ENCODE measurements at regions not wholly inside any gene's neighbourhood (a gene's known extent, or its start where the extent isn't known, plus 50 kb on each side); places are given as distances from the start of the nearest gene placed in this dataset.
"Not testable (repeated sequence)": the region's sequence is repeated elsewhere in the genome, so short reads cannot be mapped to it uniquely, and the experiment has no call there.

DNA sequence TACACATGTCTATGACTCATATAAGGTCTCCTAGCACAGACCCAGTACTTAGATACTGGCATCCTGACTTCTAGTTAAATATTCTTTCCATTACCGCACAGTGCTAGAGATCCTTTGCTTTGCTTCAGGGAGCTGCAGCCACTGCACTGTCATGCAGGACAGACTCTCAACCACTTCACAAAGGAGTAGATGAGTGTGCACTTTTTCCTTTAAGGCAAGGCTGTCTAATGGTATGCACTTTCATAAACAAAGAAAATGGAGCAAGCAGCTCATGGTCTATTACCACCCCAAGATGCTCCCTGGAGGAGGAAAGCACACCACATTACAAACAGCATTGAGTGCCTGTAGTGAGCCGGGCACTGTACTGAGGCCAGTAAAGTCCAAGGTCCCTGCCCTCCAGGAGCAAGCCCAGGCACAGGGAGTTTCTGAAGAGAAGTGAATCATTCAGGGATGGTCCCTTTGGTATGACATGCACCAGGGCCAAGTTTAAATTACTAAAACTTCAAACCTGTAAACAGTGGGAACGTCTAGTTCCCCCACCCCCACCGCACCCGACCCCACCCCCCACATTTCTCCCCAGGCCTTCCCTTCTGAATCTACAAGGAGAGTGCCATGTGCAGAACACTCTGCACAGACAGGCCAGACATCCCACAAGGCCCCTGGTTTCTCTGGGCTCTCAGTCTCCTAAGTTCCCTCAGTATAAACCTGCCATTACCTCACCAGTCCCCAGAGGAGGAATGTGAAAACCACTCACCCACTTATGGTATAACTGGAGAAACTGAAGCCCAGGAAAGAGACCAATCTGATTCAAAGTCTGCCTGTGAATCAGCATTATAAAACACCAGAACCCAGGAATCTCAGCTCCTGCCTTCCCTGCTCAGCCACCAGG, 107.8 kb upstream of the BCL6 start:
- no peak for DNase-seq (ENCODE audit: low read depth)

DNA sequence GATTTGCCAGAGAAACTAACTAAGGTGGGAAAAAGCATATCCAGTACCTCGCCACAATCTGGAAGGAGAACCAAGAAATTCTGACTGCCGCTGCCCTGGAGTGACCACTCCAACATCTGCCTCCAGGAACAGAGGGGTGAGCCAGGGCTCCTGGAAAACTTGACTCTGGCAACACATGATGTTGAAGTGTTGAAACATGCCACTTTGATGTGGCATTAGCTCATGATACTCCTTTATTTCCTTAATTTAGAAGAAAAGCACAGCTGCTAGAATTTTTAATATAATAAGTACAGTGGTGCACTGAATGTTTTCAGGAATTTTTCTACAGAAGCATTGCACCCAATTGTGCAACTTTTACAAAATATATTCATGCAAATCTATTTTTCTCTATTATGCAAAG, 109.9 kb upstream of the BCL6 start:
- DNase-seq (ENCODE audit: low read depth), result no peak

DNA sequence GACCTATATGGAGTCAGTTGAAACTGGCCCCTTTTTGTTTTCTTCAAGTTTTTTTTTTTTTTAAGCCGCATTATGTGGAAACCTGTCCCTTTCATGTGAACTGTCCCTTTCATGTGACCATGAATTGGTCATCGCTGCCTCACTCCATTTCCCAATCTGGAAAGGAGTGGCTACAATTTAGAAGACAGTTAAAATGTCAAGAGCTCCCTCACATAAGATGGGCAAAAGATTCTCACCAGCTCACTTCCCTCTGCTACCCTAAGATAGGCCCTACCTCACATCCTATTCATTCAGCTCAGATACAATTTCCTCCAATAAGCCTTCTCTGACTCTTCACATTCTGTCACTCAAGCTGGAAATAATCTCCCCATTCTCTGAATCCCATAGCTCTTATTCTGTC, 111.3 kb upstream of the BCL6 start:
- no peak for DNase-seq (ENCODE audit: low read depth)

DNA sequence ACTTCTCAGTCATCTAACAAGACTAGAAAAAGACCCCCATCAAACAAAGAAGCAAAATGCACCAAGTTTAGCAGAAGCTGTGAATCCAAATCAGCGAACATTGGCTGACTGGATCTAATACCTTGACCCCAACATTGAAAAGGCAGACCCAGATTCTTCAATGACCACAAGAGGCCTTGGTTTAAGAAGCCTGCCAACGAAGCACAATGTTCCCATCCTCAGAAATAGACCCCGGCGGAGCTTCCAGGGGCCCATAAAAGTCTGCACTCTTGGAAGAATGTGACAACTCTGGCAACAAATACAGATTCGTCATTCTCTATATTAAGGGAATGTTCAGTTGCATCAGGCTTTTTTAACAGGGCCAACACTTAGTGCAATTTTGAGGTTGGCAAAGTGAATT, 112.8 kb upstream of the BCL6 start:
- DNase-seq (ENCODE audit: low read depth), result no peak

DNA sequence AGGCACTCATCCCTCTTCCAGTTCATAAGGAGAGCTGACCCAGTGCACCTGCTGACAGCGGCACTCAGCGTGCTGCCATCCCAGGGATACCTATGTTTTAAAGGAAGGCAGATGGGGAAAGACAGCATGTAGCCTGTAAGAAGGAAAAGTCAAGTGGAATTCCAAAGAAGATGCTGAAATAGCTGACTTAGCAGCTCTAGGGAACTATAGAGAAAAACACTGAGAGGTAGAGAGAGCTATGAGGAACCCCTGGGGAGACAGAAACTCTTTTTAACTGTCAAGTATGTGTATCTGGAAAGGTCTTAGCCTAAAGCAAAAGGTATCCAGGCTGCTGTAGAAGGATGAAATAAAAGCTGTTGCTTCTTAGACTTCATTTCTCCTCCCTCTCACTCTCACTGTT, 113.4 kb upstream of the BCL6 start:
- DNase-seq (ENCODE audit: low read depth), result no peak

DNA sequence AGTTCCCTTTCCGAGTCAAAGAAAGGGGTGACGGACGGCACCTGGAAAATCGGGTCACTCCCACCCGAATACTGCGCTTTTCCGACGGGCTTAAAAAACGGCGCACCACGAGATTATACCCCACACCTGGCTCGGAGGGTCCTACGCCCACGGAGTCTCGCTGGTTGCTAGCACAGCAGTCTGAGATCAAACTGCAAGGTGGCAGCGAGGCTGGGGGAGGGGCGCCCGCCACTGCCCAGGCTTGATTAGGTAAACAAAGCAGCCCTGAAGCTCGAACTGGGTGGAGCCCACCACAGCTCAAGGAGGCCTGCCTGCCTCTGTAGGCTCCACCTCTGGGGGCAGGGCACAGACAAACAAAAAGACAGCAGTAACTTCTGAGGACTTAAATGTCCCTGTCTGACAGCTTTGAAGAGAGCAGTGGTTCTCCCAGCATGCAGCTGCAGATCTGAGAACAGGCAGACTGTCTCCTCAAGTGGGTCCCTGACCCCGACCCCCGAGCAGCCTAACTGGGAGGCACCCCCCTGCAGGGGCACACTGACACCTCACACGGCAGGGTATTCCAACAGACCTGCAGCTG, 117.5 kb upstream of the BCL6 start:
- DNase-seq (ENCODE audit: low read depth), result not testable (repeated sequence)

DNA sequence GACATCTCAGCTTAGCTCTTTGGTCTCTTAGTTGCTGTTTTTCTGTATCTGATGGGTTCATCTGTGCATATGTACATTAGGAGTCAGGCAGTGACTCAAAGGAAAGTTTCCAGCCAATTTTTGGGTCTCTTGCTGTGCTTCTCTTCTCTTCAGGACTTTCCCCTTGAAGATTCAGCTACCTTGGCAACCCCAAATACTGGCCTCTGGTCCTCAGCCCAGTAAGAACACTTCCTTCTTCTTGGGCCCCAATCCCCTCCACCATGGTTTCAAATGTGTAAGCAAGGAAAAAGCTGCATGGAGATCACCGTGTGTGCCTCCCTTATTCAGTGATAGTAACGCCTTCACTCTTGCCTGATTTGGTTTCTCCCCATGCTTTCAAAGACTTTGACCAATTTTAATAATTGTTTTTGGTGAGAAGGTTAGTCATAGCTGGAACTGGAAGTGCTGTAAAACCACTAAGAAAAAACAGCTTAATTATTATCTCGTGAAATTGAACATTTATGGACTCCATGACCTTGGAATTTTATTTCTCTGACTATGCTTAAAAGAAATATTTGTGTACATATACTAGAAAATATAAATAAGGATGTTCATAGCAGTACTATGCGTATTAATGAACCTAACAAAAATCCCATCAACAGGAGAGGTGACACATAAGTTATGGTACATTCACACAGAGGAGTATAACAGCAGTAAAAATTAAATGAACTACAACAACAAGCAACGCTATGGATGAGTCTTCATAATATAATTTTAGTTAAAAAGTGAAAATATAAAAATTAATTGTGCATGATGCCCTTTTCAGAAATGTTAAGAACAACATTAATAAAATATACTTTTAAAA, 125.3 kb upstream of the BCL6 start:
- no peak for DNase-seq (ENCODE audit: low read depth)

DNA sequence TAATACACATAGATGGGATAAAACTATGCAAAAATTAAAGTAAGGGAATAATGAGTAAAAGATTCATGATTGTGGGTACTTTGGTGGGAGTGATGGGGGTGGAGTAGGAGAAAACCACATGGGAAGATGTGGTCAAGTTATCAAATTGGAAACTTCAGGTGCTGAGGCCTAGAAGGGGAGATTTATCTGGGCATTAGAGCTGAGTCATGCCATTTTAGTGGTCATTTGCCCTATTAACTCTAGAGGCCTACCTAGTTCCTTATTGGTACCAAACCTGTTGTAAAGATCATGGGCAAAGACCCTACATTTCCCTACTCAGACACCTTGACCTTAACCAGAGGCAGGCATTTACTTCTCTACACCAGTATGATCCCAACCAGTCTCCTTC, 125.9 kb upstream of the BCL6 start:
- DNase-seq (ENCODE audit: low read depth), result no peak

DNA sequence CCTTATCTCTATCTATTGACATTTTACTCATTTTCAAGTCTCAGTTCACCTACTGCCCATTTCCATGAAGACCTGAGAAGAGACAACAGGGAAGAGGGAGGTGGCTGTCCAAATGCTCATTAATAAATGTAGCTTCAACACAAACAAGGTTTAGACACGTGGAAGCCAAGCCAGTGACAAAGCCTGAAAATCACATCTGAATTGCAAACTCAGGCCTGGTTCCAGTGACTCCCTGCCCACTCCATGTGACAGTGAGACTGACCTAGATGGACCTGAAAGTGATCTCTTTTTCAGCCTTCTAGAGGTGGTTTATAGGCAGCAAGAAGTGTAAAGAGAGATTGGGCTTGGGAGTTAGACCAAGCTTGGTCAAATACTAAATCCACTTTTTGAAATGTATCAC, 126.6 kb upstream of the BCL6 start:
- no peak for DNase-seq (ENCODE audit: low read depth)

DNA sequence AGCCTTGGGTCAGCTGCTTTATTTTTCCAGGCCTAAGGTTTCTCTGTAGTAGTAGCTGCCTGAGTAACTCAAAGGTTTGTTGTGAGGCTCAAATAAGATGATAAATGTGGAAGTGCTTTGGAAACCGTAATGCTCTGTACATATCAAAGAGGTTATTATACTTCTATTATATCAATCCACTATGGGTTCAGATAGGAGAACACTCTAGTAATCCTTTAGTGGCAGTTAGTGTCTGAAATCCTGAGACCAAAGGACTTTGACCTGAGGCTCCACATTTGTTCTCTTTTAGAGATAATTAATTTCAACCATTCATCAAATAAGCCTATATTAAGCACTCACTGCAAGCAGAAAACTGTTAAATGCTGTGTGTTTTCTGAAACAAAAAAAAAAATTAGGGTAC, 128.6 kb upstream of the BCL6 start:
- no peak for DNase-seq (ENCODE audit: low read depth)

DNA sequence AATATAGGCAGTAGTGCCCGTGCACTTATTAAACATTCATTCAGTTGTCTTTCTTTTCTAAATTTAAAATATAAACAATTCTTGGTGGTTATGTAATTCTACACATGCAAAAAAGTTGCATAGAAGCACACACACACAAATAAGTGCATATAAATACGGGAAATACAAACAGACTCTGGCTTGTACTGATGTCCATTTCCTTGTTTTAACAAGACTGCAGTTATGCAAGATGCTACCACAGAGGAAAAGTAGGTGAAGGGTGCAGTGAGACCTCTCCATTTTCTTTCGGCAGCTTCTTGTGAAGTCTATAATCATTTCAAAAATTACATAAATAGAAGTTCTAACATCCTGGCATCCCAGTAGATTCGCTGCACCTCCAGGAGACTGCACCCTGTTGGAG, 130.6 kb upstream of the BCL6 start:
- no peak for DNase-seq (ENCODE audit: low read depth)

DNA sequence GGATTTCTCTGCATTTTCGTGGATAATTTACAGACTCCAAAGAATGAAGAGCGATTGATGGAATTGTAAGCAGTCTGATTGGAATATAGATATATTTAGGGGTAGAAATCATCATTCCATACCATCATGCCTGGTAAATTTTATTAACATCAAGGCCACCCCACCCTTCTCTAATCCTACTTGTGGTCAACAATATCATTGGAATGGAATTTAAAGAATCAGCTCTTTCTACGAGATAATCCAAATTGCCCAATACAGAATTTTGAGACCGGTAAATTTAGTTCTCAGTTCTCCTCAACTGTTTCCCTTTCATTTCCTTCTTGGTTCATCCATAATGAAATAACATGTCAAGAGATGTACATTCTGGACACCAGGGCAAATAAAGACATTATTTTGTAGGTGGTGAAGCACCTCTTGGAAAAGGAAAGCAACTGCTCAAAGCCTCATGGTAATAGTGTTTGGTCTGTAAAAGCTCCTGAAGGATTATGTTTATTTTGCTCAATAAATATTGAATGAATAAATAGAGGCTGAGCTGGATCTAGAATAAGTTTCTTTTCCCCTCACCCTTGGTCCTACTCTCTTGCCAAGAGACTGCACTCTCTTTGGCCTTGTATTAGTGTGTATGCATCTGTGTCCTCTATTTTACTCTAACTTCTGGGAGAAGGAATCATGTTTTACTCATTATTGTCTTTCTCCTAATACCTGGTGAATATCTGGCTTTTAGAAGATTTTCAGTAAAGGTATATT, 133.7 kb upstream of the BCL6 start:
- no peak for DNase-seq (ENCODE audit: low read depth)

DNA sequence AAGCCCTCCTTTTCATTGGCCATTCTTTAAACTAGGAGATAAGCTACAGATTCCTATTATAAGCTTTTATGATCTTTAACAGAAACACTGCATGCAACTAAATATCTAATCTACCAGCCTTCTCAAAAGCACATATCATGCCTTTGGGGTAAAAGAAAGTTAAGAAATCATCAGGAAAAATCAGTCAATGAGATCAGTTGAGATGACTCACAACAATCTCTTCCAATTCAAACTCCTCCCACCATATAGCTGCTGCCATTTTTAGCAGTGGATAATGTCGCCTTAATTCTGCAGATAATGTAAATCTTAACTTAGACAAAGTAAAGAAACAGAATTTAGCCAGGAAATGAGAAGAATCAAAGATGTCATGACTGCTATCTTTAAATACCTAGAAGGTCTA, 135.2 kb upstream of the BCL6 start:
- DNase-seq (ENCODE audit: low read depth), result no peak

DNA sequence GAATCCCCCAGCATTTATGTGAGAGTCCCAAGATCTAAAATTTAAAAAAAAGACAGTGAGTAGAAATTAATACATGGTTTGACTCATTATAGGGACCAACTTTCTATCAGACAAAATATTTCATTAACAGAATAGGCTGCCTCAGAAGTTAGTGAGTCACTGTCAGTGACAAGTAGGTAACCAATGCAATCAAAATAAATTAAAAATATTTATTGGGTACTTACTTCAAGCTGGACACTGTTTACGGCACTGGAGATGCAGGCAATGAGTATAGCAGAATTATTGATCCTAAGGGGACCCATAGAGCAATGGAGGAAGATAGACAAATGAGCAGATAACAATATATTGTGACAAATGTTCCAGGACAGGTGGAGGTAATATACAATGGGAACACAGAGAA, 135.6 kb upstream of the BCL6 start:
- DNase-seq (ENCODE audit: low read depth), result no peak

DNA sequence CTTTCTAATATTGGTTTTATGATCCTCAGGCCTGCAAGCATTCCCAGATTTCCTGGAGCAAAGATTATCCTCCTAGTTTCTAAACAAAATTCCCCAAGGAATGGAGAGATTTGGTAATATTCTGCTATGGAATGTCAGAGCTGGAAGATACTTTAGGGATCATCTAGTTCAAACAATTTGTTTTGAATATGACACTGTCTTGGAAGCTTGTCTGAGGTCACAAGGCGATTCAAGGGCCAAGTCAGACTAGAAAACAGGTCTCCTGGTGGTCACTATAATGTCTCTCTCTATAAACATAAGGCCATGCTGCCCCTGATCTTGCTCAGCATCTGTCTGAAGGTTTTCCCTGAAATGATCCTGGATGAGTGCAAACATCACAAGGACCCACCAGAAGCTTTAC, 143.4 kb upstream of the BCL6 start:
- no peak for DNase-seq (ENCODE audit: low read depth)

DNA sequence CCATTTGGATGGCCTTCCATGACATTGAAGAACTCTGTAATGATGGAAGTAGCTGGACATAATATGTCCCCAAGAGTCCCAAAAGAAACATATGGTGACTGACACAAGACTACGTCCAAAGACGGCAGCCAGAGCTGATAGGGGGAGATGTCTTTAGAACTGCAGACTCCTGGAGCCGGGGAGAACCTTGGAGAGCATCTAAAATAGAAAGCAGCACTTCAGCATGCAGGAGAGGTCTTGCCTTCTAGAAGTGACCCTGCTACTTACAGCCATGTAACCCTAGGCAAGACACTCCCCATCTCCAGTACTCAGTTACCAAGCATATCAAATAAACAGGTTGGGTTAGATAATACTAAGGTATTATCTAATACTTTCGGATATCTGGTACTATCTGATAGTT, 143.8 kb upstream of the BCL6 start:
- no peak for DNase-seq (ENCODE audit: low read depth)

DNA sequence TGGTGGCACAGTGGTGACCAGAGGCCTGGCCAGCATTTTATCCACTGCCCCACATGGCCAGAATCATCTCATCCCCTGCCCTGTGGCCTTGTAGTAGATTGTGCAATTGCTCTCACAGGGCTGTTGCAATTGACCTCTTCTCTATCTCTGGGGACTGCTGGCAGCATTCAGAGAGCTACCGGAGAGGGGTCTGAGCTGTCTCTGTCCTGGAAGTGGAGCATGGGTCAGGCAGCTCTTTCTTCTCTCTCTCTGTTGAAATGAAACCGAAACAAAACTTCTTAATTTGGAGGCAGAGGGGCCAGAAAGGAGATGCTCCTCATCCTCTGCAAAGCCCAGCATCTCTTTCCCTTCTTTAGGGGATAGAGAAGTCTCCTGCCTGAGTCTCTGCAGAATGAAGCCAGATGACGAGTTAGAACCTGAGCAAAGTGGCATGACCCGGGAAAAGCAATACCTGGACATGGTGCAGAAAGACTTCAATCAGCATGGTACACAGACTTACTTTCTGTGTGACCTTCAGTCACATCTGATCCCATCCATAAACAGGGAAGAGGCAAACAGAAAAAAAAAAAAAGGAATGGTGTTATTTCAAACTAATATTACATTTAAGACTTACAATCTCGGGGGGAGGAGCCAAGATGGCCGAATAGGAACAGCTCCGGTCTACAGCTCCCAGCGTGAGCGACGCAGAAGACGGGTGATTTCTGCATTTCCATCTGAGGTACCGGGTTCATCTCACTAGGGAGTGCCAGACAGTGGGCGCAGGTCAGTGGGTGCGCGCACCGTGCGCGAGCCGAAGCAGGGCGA, 144.5 kb upstream of the BCL6 start:
- no peak for DNase-seq (ENCODE audit: low read depth)

DNA sequence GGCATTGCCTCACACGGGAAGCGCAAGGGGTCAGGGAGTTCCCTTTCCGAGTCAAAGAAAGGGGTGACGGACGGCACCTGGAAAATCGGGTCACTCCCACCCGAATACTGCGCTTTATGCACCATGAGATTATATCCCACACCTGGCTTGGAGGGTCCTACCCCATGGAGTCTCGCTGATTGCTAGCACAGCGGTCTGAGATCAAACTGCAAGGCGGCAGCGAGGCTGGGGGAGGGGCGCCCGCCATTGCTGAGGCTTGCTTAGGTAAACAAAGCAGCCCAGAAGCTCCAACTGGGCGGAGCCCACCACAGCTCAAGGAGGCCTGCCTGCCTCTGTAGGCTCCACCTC, 145.1 kb upstream of the BCL6 start:
- DNase-seq (ENCODE audit: low read depth), result not testable (repeated sequence)

DNA sequence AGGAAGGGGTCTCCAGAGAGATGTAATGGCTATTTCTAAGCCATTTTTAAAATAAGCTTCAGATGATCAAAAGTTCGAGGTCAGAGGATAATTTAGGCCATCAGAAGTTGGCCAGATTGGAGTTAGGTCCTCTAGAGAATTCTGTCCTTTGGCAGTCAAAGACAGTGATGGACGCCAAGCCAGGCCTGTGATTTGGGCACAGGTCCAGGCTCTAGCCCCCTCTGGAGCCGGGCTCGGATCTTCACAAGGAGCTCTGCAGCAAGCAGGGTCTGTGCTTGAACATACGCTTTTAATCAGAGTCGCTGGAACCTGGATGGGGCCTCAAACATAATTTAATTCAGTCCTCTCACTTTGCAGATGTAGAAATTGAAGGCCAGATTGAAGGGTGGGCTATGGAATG, 151.4 kb upstream of the BCL6 start:
- no peak for DNase-seq (ENCODE audit: low read depth)

DNA sequence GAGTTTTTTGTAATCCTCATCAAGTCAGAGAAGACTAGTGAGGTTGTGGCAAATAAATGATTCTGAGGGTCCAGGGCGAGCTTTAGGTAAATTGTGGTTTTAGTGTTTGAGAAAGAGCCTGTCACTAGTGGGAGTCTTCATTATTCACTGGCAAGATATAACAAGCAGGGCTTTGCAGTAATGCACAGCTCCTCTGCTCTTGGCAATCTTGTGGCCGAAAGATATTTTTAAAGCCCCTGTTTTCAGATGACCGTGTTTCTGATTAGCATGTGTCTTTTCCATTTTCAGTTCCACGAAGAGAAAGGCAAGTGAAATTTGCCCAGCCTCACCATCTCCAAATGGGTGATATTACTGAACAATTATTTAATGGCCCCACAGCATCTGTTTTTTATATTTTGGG, 154.0 kb upstream of the BCL6 start:
- DNase-seq (ENCODE audit: low read depth), result no peak

DNA sequence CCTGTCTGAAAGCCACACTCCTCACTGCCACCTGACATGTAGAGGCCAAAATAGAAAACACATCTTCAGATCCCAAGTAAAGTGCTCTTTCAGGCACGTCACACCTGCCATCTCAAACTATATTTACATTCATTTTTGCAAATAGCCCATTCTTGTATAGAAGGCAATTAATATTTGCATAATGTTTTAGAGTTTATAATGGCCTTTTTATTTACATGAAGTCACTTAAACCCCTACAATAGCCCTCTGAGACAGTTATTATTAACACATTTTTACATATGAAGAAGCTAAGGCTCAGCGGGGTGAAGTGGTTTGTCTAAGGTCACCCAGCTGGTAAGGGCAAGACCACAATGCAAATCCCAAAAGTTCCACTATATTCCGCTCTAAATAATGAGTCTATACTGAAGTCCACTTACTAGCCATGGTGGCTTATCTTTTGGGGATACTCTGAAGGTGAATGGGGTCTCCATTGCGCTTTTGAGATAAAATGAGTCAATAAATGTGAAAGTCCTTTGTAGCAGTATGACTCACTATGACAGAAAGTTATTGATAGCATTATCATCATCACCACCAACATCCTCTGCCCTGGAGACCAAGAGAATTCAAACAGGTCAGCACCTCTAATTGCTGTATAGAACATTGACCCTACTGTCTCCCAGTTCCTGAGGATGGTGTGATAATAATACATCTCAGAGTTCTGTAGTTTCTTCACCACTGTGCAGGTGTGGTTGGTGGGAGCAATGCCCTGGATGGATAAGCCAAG, 155.9 kb upstream of the BCL6 start:
- no peak for DNase-seq (ENCODE audit: low read depth)

Measured in GM04504 (cell line).